ENCODE measurements at regions not wholly inside any gene's neighbourhood (a gene's known extent, or its start where the extent isn't known, plus 50 kb on each side); places are given as distances from the start of the nearest gene placed in this dataset.

DNA sequence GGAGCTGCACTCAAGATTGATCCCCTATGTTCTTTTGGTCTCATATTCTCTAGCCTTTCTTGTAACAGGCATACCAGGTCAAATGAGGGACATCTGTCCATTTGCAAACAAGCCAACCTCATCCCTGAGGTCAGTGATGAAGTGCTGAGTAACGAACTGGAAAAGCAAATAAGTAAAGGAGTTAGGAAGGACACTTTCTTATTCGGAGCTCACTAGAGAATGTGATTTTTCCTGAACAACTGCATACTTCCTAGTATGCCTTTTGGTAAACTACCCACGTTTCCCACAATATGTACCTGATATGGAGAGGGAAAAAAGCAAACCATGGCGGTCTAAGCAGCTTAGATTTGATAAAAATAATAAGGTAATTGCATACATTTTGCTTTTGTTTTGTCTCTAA, 91.0 kb upstream of the MYCBP2 start:
- H3K4me2 ChIP-seq (ENCODE audit: insufficient read depth, low read length) = no peak overlapping the region
- H3K9ac ChIP-seq (ENCODE audit: insufficient read depth in 1 of 2, low read depth in 2 of 2, low read length in 2 of 2) = no peak overlapping the region
- no peaks in the 10 kb centered on the region for H3K27me3 ChIP-seq (ENCODE audit: control insufficient read depth in 2 of 2, insufficient read depth in 2 of 2, low read length in 2 of 2)
- POLR2A ChIA-PET = no interaction called here
- TF ChIP-seq DDX20 (tag; IDR thresholded peaks at IDR 0.05; ENCODE audit: low read depth) = no peak
- no peak for TF ChIP-seq ATF7 (IDR thresholded peaks at IDR 0.05)
- TF ChIP-seq, protein P1, sequence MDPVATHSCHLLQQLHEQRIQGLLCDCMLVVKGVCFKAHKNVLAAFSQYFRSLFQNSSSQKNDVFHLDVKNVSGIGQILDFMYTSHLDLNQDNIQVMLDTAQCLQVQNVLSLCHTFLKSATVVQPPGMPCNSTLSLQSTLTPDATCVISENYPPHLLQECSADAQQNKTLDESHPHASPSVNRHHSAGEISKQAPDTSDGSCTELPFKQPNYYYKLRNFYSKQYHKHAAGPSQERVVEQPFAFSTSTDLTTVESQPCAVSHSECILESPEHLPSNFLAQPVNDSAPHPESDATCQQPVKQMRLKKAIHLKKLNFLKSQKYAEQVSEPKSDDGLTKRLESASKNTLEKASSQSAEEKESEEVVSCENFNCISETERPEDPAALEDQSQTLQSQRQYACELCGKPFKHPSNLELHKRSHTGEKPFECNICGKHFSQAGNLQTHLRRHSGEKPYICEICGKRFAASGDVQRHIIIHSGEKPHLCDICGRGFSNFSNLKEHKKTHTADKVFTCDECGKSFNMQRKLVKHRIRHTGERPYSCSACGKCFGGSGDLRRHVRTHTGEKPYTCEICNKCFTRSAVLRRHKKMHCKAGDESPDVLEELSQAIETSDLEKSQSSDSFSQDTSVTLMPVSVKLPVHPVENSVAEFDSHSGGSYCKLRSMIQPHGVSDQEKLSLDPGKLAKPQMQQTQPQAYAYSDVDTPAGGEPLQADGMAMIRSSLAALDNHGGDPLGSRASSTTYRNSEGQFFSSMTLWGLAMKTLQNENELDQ (CRISPR knock-in tag; IDR thresholded peaks at IDR 0.05; ENCODE audit: borderline replicate concordance) = no peak
- TF ChIP-seq ZNF830 (CRISPR knock-in tag; IDR thresholded peaks at IDR 0.05) = no peak
- TF ChIP-seq, protein P2, sequence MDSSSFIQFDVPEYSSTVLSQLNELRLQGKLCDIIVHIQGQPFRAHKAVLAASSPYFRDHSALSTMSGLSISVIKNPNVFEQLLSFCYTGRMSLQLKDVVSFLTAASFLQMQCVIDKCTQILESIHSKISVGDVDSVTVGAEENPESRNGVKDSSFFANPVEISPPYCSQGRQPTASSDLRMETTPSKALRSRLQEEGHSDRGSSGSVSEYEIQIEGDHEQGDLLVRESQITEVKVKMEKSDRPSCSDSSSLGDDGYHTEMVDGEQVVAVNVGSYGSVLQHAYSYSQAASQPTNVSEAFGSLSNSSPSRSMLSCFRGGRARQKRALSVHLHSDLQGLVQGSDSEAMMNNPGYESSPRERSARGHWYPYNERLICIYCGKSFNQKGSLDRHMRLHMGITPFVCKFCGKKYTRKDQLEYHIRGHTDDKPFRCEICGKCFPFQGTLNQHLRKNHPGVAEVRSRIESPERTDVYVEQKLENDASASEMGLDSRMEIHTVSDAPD (CRISPR knock-in tag; IDR thresholded peaks at IDR 0.05) = no peak
- TF ChIP-seq, protein P3, sequence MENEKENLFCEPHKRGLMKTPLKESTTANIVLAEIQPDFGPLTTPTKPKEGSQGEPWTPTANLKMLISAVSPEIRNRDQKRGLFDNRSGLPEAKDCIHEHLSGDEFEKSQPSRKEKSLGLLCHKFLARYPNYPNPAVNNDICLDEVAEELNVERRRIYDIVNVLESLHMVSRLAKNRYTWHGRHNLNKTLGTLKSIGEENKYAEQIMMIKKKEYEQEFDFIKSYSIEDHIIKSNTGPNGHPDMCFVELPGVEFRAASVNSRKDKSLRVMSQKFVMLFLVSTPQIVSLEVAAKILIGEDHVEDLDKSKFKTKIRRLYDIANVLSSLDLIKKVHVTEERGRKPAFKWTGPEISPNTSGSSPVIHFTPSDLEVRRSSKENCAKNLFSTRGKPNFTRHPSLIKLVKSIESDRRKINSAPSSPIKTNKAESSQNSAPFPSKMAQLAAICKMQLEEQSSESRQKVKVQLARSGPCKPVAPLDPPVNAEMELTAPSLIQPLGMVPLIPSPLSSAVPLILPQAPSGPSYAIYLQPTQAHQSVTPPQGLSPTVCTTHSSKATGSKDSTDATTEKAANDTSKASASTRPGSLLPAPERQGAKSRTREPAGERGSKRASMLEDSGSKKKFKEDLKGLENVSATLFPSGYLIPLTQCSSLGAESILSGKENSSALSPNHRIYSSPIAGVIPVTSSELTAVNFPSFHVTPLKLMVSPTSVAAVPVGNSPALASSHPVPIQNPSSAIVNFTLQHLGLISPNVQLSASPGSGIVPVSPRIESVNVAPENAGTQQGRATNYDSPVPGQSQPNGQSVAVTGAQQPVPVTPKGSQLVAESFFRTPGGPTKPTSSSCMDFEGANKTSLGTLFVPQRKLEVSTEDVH (IDR thresholded peaks at IDR 0.05; ENCODE audit: low read depth, partially characterized antibody) = no peak
- no peak for TF ChIP-seq ZNF785 (CRISPR knock-in tag; IDR thresholded peaks at IDR 0.05)
- TF ChIP-seq KLF16 (IDR thresholded peaks at IDR 0.05) = no peak
- DNase-seq (ENCODE audit: extremely low read depth in 1 of 4, low spot score in 3 of 4) (no peak), ATAC-seq (no peak), FAIRE-seq (no peak)
- no peaks in the 10 kb centered on the region for H3K79me2 ChIP-seq (ENCODE audit: control insufficient read depth, insufficient read depth, low read length)
- intact Hi-C loops (cut with micrococcal nuclease) (no loop called here), in situ Hi-C loops (cut with MboI) (no loop called here)
- WGBS (ENCODE audit: insufficient coverage, low coverage, missing lambda C conversion rate) = 0% methylated on average over 2 of the region's 4 CpGs
- H3K4me1 ChIP-seq (replicated peaks in 1 of 2; ENCODE audit: control insufficient read depth in 2 of 2, insufficient read depth in 2 of 2, low read length in 2 of 2) = no peaks in the 10 kb centered on the region
- H3K36me3 ChIP-seq (ENCODE audit: control insufficient read depth, insufficient read depth, low read length) = no peaks in the 10 kb centered on the region
- H4K20me1 ChIP-seq (replicated peaks; ENCODE audit: control insufficient read depth, insufficient read depth, low read length) = no peaks in the 10 kb centered on the region
- no peak overlapping the region for H3K4me3 ChIP-seq
- no peaks in the 10 kb centered on the region for H3K9me3 ChIP-seq (replicated peaks; ENCODE audit: control insufficient read depth, insufficient read depth, low read depth, low read length)
- no TSS peak for BruUV-seq (replicated peaks)
- H2AFZ ChIP-seq (ENCODE audit: low read depth, low read length) = no peak overlapping the region
- H3K27ac ChIP-seq (ENCODE audit: extremely low read depth, low read depth, low read length) = no peak overlapping the region
- CTCF ChIA-PET (ENCODE audit: low intra/inter-chr PET ratio) = no interaction called here
- no peaks in the 10 kb centered on the region for H3K9me1 ChIP-seq (ENCODE audit: control insufficient read depth, insufficient read depth, low read length)

Measured in K562 (cell line).